ENCODE measurements at regions not wholly inside any gene's neighbourhood (a gene's known extent, or its start where the extent isn't known, plus 50 kb on each side); places are given as distances from the start of the nearest gene placed in this dataset.

- TF ChIP-seq, protein P1, sequence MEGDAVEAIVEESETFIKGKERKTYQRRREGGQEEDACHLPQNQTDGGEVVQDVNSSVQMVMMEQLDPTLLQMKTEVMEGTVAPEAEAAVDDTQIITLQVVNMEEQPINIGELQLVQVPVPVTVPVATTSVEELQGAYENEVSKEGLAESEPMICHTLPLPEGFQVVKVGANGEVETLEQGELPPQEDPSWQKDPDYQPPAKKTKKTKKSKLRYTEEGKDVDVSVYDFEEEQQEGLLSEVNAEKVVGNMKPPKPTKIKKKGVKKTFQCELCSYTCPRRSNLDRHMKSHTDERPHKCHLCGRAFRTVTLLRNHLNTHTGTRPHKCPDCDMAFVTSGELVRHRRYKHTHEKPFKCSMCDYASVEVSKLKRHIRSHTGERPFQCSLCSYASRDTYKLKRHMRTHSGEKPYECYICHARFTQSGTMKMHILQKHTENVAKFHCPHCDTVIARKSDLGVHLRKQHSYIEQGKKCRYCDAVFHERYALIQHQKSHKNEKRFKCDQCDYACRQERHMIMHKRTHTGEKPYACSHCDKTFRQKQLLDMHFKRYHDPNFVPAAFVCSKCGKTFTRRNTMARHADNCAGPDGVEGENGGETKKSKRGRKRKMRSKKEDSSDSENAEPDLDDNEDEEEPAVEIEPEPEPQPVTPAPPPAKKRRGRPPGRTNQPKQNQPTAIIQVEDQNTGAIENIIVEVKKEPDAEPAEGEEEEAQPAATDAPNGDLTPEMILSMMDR (IDR thresholded peaks at IDR 0.05), result no peak
- TF ChIP-seq POLR2A (IDR thresholded peaks at IDR 0.05), result no peak
Observed at GRCh38 chr1:67973051-67973450, 77.4 kb downstream of the DIRAS3 start.
